Caki2 (cell line): ENCODE measurements at regions not wholly inside any gene's neighbourhood (a gene's known extent, or its start where the extent isn't known, plus 50 kb on each side); places are given as distances from the start of the nearest gene placed in this dataset.

ENCODE experiments used
- DNase-seq: peaks from one replicate; pipeline ENCODE4 v3.0.0-alpha.2; 2015; ENCODE audit warnings: low read depth
- in situ Hi-C: cut with HindIII; loops from 2 replicates; pipeline ENCODE4 v1.10.0; 2016; ENCODE audit warnings: low sequenced_read_pairs, low pct_unique_long_range_greater_than_20kb, mixed read lengths

- in situ Hi-C loops = no loop called here
- no peak for DNase-seq
Observed at GRCh38 chr18:51433881-51434280, 236.4 kb upstream of the MEX3C start.

- DNase-seq = no peak
- in situ Hi-C loops = no loop called here
Observed at GRCh38 chr18:51437280-51438271, 240.1 kb upstream of the MEX3C start.

GRCh38 chr18:51438797-51439350, 241.4 kb upstream of the MEX3C start:
- in situ Hi-C loops = no loop called here
- DNase-seq = no peak

GRCh38 chr18:51442012-51442411, 244.5 kb upstream of the MEX3C start:
- in situ Hi-C loops = no loop called here
- no peak for DNase-seq

- DNase-seq = no peak
- in situ Hi-C loops = no loop called here
Observed at GRCh38 chr18:51446571-51447210, 249.2 kb upstream of the MEX3C start.

- in situ Hi-C loops = no loop called here
- DNase-seq = no peak
Observed at GRCh38 chr18:51447351-51448342, 250.2 kb upstream of the MEX3C start.

GRCh38 chr18:51448949-51449348, 251.5 kb upstream of the MEX3C start:
- in situ Hi-C loops = no loop called here
- DNase-seq = no peak

GRCh38 chr18:51453594-51453993, 256.1 kb upstream of the MEX3C start:
- in situ Hi-C loops = no loop called here
- no peak for DNase-seq

GRCh38 chr18:51458861-51459260, 261.4 kb upstream of the MEX3C start:
- in situ Hi-C loops = no loop called here
- no peak for DNase-seq

- in situ Hi-C loops = no loop called here
- no peak for DNase-seq
Observed at GRCh38 chr18:51461956-51462355, 264.5 kb upstream of the MEX3C start.

GRCh38 chr18:51463483-51464136, 266.1 kb upstream of the MEX3C start:
- DNase-seq = no peak
- in situ Hi-C loops = no loop called here

- DNase-seq = no peak
- in situ Hi-C loops = no loop called here
Observed at GRCh38 chr18:51478908-51479307, 281.4 kb upstream of the MEX3C start.

GRCh38 chr18:51479736-51480135, 282.3 kb upstream of the MEX3C start:
- in situ Hi-C loops = no loop called here
- DNase-seq = no peak

- in situ Hi-C loops = no loop called here
- no peak for DNase-seq
Observed at GRCh38 chr18:51480407-51481261, 283.2 kb upstream of the MEX3C start.

GRCh38 chr18:51486735-51487366, 289.4 kb upstream of the MEX3C start:
- DNase-seq = no peak
- in situ Hi-C loops = no loop called here

- DNase-seq = no peak
- in situ Hi-C loops = no loop called here
Observed at GRCh38 chr18:51490417-51490816, 292.9 kb upstream of the MEX3C start.
